Stimulated activated CD8-positive, alpha-beta memory T cell treated with anti-CD3 and anti-CD28 coated beads, Interleukin-2, amount 100 ng/mL, for 1 hour (primary cell): ENCODE measurements at regions not wholly inside any gene's neighbourhood (a gene's known extent, or its start where the extent isn't known, plus 50 kb on each side); places are given as distances from the start of the nearest gene placed in this dataset.

Source experiments
- DNase-seq, 2 donors: peaks; one replicate each; pipeline ENCODE4 v3.0.0-alpha.2; 2020; ENCODE audit warnings: low read depth in 2 of 2

DNA sequence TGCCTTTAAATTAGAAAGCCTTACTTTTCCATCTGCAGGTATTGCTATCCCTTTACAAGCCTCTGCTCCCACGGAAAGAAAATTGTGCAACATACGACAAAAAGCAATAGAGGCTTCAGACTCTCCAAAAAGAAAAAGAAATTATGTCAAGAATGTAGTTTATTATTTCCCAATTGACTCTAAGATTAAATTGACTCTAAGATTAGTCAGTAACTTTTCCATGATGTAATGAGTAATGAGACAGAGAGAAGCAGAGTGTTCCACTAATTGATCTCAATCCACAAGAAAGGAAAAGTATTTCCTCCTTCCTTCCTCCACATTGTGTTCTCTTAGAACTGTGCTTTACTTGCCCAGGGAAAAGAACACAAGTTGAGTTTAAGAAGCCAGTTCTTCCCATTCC lies 345.7 kb upstream of the HS3ST1 start:
- no peak for DNase-seq

DNA sequence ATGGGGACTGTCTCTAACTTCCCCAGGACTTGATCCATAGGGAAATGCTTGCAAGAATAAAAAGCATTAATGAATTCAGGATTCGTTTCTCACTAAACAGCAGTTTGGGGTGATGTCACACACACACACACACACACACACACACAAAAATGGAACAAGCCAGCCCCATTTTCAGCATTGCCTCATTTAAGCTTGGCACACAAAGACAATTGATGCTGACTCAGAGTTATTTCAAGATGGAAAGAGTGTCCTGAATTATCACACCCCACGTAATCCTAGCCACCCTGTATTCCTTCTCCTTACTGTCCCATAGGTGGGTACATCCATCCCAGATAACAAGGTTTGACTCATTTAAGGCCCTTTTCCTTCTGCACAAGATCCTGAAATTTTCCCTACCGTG lies 345.1 kb upstream of the HS3ST1 start:
- no peak for DNase-seq

DNA sequence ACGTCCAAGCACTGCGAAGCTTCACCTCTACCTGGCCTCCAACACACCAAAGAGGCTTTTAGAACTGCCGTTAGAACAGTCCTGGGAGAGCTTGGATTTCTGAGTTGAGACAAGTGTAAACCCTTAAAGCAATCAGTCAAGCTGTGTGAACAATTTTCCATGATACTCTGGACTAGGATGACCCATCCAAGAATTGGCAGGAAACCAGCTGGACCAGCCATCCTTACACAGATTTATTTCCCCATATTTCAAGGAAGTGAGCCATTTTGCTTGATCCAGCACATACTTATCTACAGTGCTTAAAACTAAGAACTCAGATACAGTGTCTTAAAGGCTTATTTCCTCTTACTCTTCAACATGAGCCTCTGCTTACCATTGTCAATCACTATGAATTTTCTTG lies 340.7 kb upstream of the HS3ST1 start:
- no peak for DNase-seq

DNA sequence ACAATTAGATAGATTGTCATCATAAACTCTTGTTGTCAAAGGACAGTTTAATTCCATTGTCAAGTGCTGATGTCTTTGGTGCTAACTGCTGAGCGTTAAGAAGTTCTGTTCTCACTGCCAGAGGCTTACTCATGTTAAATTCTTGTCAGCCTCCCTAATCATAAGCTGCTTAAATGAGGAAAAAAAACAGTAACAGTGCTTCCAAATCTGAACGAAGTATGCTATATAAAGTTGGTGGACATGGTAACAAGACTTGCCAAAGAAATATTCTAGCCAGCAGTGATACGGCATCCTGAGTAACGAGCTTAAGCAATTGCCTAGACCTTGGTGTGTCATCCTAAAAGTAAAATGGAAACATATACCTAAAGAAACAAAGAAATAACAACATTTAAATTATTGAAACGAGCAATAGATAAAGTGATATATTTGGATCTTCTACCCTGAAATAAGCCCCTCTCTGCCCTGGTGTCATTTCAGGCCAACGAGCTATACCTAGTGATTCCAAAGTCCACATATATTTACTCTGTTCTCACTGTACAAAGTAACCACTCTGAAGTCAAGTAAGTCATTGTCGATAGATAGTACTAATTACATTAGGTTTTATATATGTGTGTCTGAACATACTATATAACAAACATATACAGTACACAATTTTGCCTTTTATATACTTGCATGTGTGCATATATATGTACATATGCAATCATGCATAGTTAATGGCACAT lies 339.7 kb upstream of the HS3ST1 start:
- DNase-seq: no peak

DNA sequence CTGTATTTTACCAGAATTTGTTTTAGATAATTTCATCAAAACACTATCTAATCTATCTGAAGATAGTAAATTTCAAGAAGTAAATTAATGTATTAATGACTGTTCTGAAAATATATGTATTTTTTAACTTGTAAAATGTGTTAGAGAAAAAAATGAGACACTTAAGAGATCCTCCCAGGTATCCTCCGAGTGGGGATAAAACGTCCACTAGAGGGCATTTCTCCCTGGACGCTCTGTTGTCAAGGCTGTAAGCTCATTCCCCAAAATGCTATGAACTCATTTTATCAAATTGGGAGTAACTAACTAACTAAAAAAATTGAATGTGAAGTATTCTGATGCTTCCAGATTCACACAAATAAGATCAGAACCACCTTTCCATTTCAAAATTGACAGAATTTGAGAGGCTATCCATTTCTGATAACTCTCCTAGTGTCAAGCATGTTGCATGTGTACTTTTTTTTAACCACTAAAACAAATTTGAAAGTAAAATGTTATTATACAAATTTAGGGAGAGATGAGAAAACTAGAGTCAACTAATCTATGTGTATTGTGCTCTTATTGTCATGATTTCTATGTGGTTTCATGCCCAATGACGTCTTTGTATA lies 337.3 kb upstream of the HS3ST1 start:
- DNase-seq: no peak

DNA sequence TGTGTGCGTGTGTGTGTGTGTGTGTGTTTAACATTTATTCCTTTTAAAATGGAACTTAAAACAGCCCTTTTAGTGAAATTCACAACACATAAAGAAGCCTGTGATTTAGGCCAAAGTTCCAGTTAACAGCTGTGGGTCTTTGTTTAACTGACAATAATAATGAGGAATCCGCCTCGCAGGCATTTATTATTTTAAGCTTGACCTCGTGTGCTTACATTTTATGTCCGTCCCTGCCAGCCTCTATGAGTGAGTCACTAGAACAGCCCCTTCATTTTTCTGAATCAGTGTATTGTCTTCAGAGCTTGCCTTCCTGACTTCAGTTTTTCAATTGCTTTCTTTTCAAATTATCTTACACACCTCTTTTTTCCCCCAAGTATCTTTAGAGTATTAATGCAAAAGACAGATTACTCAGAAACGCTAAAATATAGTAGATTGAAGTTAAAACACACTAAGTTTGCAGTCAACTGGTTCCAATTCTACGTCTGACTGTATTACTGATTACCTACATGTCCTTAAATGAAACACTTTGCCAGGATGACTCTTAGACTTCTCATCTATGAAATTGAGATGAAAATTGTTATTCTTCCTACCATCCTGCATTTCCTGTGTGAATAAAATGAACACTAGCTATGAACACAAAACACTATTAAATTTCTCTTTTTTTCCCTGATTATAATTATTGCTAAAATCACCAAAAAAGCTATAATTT lies 319.6 kb upstream of the HS3ST1 start:
- DNase-seq: no peak

DNA sequence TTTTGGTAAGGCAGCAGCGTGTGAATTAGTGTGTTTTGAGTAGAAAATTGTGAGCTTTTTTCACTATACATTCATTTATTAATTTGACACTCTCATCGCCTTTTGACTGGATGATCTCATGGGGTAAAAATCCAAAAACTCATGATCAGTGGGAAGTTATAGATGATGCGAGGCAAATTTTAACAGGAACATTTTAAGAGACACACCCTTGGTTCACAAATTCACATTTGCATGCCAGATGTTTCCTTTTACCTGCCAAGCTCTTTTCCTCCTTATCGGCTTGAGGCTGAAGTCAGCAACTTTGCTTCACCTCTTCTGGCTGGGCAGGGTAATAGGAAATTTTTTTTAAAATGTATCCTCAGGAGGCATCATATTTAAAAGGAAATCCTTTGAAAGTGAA lies 318.0 kb upstream of the HS3ST1 start:
- DNase-seq: no peak

DNA sequence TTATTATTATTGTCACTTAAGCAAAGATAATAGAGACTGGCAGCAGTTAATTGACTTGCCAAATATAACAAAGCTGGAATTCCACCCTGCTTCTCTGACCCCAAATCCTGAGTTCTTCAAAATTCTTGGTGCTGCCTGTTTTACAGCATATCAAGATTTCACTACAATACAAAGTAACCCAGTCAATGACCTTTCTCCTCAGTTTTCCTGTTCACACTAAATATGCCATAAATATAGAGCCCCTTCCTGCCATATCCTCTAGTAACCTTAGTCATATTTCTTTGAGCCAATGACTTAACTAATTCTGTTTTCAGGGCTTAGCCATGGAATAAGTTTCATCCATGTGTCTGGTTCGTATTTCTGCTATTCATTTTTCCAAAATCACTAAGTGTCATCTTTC lies 315.3 kb upstream of the HS3ST1 start:
- DNase-seq: no peak

DNA sequence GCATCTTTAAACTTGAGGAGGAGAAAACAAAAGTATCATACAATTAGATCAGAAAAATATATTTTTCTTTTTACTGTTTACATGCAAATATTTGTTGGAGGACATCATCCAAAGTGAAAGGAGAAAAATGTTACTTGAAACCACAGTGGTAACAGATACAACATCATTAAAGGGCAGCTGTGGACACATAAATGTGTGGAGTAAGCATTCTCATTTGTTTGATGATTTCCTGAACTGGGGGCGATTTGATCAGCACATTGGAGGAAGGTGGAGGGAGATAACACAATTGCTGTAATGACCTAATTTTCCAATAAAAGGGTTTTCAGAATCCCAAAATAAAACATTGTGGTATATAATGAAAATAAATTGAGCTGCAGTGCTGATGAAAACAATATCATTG lies 314.5 kb upstream of the HS3ST1 start:
- no peak for DNase-seq

DNA sequence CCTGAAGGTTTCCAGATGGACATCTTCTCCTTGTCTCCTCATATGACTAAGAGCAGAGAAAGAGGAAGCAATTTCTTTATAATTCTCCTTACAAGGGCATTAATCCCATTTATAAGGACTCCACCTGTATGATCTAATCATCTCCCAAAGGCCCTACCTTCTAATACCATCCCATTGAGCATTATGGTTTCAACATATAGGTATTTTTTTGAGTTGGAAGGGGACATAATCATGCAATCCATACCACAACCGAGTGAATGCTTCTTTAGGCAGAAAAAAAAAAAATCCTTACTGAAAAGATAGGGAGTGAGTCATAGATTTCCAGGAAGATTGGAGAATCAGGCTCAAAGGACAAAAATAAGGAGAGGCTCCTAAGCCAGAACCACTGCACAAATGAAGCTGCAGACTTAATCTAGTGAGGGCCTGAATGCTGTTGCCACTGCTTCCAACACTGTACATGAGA lies 312.5 kb upstream of the HS3ST1 start:
- DNase-seq: no peak

DNA sequence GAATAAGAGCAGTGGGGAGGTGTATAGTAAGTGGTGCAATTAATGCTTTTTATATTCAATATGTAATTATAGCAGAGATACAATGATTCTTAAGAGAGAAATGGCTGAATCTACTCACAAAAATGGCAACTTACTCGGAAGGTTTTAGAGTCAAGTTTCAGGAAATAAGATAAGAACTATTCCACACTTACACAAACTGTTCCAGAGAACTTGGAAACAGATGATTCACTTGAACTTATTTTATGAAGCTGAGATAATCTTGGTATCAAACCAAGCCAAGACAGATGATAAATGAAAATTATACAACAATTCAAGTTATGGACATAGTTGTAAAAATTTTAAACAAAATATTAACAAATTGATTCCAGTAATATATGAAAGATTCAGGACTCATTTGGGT lies 311.3 kb upstream of the HS3ST1 start:
- DNase-seq: no peak

DNA sequence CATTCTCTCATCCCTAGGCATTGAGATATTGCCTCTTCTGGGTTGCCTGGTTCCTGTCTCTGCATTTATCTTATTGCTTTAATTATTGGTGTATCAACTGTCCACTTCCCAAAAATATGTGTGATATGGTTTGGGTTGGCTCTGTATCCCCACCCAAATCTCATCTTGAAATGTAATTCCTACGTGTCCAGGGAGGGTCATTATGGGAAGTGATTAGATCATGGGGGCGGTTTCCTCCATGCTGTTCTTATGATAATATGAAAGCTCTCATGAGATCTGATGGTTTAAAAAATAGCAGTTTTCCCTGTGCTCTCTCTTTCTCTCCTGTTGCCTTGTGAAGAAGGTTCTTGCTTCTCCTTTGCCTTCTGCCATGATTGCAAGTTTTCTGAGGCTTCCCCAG lies 308.3 kb upstream of the HS3ST1 start:
- no peak for DNase-seq

DNA sequence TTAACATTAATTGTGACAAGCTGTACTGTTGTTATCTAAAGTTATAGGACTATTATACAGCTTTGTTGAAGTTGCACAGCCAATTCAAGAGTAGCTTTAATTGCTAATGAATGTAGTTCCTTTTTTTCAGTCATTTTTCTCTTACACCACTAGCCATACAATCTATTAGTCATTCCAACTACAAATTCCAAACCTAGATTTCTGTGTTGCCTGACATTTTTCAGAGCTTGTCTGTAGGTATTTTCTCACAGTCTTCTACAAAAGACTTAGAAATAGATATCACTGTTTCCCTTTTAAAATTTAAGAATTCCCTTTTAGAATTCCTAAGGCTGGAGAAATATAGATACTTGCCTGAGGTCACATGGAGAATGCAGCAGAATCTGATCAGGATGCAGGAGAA lies 307.0 kb upstream of the HS3ST1 start:
- DNase-seq: no peak

DNA sequence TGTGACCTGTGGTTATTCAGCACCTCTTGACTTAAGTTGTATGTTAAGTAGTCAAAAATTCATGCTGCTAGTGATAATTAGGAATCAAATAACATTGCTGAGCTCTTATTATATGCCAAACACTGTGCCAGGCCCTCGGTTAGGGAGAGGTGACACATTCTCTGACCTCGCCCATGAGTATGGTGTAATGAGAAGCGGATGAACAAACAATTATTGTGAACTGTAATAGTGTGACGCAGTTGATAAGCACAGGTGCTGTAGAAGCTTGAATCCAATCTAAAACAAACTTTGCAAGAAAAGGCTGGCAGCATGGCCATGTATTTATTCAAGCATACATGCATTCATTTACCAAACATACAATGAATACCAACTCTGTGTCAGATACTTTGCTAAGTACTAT lies 303.5 kb upstream of the HS3ST1 start:
- DNase-seq: no peak

DNA sequence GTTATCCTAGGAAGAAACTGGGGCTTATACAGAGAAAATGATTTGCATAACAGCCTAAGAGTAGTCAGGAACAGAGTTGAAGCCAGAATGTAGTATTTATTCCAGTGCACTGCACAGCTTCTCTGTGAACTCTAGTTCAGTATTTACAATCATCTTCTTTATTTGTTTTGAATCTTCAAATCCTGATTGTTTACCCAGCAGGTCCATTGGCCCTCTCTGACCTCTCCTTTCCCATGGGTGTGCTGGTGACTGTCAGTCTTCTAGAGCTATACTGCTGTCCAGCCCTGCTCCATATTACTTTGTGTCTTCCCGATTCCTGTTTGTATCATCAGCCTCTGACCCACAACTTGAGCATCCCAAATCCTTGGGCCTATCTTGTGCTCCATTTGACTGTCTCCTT lies 301.9 kb upstream of the HS3ST1 start:
- no peak for DNase-seq

DNA sequence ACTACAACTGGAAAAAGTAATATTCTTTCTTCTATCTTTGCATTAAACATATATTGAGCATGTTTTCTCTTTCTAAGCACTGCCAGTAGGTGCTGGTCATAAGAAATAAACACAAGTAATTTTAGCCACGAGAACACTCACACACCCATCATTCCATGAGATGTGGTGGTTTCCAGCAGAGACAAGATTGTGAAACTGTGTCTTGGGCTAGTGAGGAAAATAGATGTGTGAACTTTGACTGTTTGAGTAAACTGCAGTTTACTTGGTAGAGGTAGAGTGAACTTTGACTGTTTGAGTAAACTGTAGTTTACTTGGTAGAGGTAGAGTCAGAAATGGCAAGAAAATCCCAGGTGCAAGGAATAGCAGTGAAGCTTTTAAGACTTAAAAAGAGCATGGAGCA lies 300.9 kb upstream of the HS3ST1 start:
- no peak for DNase-seq

DNA sequence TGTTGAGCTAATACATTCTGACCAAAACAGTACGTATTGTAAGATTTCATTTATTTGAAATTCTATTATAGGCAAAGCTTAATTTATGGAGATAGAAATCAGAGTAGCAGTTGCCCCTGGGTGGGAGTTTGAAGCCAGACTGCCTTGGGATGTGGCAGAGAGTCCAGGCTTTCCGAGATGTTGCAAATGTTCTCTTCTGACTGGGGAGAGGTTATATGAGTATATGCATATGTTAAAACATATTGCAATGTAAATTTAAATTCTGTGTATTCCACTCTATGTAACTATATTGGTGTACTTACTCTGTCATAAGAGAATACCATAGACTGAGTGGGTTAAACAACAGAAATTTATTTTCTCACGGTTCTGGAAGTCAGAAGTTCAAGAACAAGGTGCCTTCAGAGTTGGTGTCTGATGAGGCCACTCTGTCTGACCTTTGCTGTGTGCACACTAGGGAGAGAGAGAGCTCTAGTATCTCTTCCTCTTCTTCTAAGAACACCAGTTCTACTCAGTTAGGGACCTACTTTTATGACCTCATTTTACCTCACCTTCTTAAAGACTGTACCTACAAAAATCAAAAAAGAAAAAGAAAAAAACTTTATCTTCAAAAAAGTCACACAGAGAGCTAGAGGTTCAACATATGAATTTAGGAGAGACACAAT lies 299.3 kb upstream of the HS3ST1 start:
- no peak for DNase-seq

DNA sequence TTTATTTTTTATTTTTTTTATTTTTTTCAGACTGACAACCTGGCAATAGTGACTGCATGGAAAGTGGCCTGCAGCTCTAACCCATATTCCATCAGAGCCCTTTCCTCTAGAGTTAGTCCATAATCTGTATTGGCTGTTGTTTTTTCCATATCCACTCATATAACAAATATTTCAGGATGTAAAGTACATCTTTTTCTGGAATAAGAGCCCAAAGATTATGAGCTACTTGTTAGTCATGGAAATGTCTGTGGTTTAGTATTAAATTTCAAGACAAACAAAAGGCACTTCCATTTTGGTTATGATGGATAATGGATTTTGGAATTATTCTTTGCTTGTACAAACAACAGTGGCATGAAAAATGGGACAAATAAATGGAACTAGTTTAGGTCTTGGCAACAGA lies 296.0 kb upstream of the HS3ST1 start:
- DNase-seq: no peak

DNA sequence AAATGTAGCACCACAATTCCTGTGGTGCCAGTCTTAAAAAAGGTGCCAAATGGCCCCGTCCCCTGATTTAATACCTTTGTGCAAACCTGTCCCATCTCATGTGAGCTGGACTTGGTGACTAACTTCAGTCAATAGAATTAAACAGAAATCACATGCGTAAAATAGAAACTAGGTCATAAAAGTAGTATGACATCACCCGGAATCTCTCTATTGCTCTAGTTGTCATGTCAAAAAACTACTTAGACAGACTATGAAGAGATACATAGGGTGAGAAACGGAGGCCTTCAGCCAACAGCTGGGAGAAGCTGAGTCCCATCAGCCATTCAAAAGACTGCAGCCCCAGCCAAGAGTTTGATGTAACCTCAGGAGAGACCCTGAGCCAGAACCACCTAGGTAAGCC lies 293.5 kb upstream of the HS3ST1 start:
- no peak for DNase-seq

DNA sequence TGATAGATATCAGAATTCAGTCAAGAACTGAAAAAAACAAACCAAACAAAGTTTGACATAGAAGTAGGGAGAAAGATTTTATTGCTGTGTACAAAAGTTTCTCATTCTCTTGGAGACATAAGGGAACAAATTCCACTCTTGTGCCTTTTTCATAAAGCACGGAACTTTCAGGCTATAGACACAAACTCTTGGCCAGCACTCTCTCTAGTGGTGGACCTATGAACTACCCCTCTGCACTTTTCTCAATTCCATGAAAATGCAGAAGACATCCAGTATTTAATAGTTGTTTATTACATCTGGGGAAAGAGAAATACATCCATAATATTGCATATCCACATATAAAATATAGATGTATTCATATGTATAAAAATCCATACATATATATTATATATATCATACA lies 291.6 kb upstream of the HS3ST1 start:
- no peak for DNase-seq

DNA sequence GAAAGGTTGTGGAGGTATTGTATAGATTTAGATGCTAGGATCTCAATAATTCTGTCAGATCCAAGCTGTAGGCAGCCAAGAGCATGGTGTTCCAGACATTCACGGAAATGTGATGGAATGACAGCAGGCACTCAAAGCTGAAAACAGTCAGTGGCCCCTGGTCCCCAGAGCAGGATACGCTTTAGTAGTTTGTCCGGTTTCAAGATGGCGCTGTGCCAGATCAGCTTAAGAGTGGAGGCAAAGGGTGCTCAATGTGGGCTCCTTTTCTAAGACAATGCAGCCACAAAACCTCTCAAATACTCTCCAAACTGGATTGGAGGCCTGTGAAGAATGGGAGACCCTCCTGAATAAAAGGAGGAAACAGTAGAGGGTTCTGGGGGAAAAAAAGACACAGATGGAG lies 291.2 kb upstream of the HS3ST1 start:
- DNase-seq: no peak

DNA sequence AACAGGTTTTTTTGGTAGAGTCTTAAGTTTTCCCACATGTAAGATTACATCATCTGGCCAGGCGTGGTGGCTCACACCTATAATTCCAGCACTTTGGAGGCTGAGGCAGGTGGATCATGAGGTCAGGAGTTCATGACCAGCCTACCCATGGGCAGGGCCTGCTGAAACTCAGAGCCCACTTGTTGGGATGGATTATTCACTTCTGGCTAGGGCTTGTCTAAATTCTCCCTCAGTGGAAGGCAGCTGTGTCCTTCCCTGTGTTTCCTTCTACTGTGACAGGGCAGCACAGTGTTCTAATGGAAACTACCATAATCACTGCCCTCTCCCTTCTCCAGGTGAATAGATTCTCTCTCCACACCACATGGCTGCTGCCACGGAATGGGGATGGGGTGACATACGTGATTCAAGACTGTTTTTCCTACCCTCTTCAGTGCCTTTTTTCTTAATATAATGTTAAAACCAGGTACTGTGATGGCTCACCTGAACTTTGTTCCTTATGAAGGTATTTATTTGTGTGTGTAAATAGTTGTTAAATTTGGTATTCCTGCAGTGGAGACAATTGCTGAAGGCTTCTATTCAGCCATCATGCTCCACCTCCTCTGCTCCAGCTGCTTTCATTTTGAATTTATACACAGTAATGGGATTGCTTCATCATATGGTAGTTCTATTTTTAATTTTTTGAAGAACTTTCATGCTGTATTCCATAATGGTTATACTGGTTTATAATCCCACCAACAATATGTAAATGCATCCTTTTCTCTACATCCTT lies 287.2 kb upstream of the HS3ST1 start:
- DNase-seq: no peak
